ENCODE measurements at regions not wholly inside any gene's neighbourhood (a gene's known extent, or its start where the extent isn't known, plus 50 kb on each side); places are given as distances from the start of the nearest gene placed in this dataset.
A peak's percentile ranks its signal among the peaks of the same experiment; 100 is the strongest.

DNA sequence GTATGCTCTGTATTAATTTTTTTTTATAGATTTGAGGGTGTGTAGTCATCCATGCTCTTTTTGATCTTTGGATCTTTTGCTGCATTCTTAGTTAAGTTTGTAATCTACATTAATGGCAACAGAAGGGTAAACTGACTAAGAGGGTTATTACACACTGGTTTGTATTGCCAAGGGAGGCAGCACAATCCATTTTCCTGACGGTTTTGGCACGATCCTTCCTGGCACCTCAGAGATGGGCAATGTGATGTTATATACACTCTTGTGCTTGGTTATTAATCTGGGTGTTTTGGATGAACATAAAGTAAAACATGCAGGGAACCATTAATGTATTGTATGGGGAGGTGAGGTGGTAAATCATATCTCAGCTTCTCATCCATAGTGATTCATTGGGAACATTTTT is 98.8 kb upstream of the SLC38A2 start:
- no peak overlapping the region for H2AFZ ChIP-seq (ENCODE audit: low read depth, low read length, poor library complexity, severe bottlenecking)
- peaks cover 27% of the 10 kb centered on the region for H3K79me2 ChIP-seq (ENCODE audit: insufficient read depth, low read length)
- no peaks in the 10 kb centered on the region for H4K20me1 ChIP-seq (ENCODE audit: insufficient read depth)
- intact Hi-C loops (cut with micrococcal nuclease): loop anchor here (10.0 kb wide), 1 partner anchor 193 kb away; no protein-coding TSS in a partner anchor
- H3K36me3 ChIP-seq (ENCODE audit: control insufficient read depth in 1 of 2, insufficient read depth in 2 of 2, low read length in 2 of 2): no peaks in the 10 kb centered on the region
- peak overlapping the region; percentile 58 for H3K9ac ChIP-seq (ENCODE audit: low read length)
- no peaks in the 10 kb centered on the region for H3K9me2 ChIP-seq (ENCODE audit: insufficient read depth)
- TF ChIP-seq RAD21 (IDR thresholded peaks at IDR 0.05; ENCODE audit: low read depth) (no peak), SIN3A (IDR thresholded peaks at IDR 0.05; ENCODE audit: low read depth) (peak; percentile 27; the same call in 1 of the 2 replicates)
- ATAC-seq (no peak), DNase-seq (ENCODE audit: low read depth, low spot score) (no peak)
- TSS peak; percentile 22 for BruUV-seq (replicated peaks)
- peaks cover 90 to 99% of the 10 kb centered on the region in 2 experiments for H3K4me1 ChIP-seq (ENCODE audit: control insufficient read depth in 1 of 2, insufficient read depth in 2 of 2, low read length in 2 of 2)
- ChIA-PET RAD21 (ENCODE audit: low non-redundant PET in 1 of 2, low total read pairs in 2 of 2, uncharacterized antibody in 2 of 2, unreplicated experiment in 2 of 2) (interaction anchor here in 1 of 2 experiments (1.1 kb wide), 1 partner anchor 40 kb away, joined by 4 read pairs; no protein-coding TSS in a partner anchor), POLR2A (interaction anchor here (0.7 to 2.8 kb wide), 12 partner anchors 20 to 103 kb away, joined by 3 to 13 read pairs (median 5); no protein-coding TSS in a partner anchor), CTCF (interaction anchor here (1.7 kb wide), 1 partner anchor 190 kb away, joined by 4 read pairs; no protein-coding TSS in a partner anchor)
- H3K27ac ChIP-seq (ENCODE audit: low read depth, low read length): peak overlapping the region; percentile 100
- no peak overlapping the region for H3K4me3 ChIP-seq (replicated peaks in 1 of 2; ENCODE audit: low read depth in 1 of 2, low read length in 2 of 2)
- no peaks in the 10 kb centered on the region for H3K9me3 ChIP-seq (ENCODE audit: control insufficient read depth in 1 of 2, insufficient read depth in 1 of 2, low read depth in 1 of 2, low read length in 2 of 2)
- H3K4me2 ChIP-seq (ENCODE audit: low read length): peak overlapping the region; percentile 64
- no peaks in the 10 kb centered on the region for H3K27me3 ChIP-seq (ENCODE audit: insufficient read depth, low read length)

DNA sequence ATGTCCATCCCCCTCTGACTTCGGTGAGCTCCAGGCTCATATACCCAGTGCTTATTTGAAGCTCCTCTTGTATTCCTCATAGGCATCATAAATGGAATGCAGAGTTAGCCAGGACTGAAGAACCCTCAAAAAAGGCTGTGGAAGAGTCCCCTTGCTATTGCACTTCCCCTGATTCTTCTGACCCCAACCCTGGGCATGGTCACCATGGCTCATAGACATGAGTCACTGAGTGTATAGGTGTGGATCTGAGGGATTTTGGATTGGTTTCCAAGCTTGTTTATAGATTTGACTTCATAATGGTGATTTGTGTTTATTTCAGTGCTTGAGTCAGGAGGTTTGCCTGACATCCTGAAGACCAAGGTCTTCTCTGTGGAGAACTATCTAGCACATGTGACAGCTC is 98.4 kb upstream of the SLC38A2 start:
- Histone ChIP-seq H3K9ac (ENCODE audit: low read length) (peak overlapping the region; percentile 58), H3K9me3 (ENCODE audit: control insufficient read depth in 1 of 2, insufficient read depth in 1 of 2, low read depth in 1 of 2, low read length in 2 of 2) (no peaks in the 10 kb centered on the region), H4K20me1 (ENCODE audit: insufficient read depth) (no peaks in the 10 kb centered on the region), H3K36me3 (ENCODE audit: control insufficient read depth in 1 of 2, insufficient read depth in 2 of 2, low read length in 2 of 2) (no peaks in the 10 kb centered on the region), H3K79me2 (ENCODE audit: insufficient read depth, low read length) (peaks cover 27% of the 10 kb centered on the region), H3K4me2 (ENCODE audit: low read length) (peak overlapping the region; percentile 64), H3K27me3 (ENCODE audit: insufficient read depth, low read length) (no peaks in the 10 kb centered on the region), H3K27ac (ENCODE audit: low read depth, low read length) (peak overlapping the region; percentile 100), H2AFZ (ENCODE audit: low read depth, low read length, poor library complexity, severe bottlenecking) (no peak overlapping the region), H3K4me3 (replicated peaks in 1 of 2; ENCODE audit: low read depth in 1 of 2, low read length in 2 of 2) (no peak overlapping the region), H3K4me1 (ENCODE audit: control insufficient read depth in 1 of 2, insufficient read depth in 2 of 2, low read length in 2 of 2) (peaks cover 86 to 99% of the 10 kb centered on the region in 2 experiments), H3K9me2 (ENCODE audit: insufficient read depth) (no peaks in the 10 kb centered on the region)
- ATAC-seq: peak; percentile 65
- BruUV-seq (replicated peaks): no TSS peak
- ChIA-PET CTCF (interaction anchor here (1.7 kb wide), 1 partner anchor 190 kb away, joined by 4 read pairs; no protein-coding TSS in a partner anchor), RAD21 (ENCODE audit: low non-redundant PET in 1 of 2, low total read pairs in 2 of 2, uncharacterized antibody in 2 of 2, unreplicated experiment in 2 of 2) (interaction anchor here in 1 of 2 experiments (1.1 to 1.4 kb wide), 2 partner anchors 23 to 39 kb away, joined by 3 to 4 read pairs; no protein-coding TSS in a partner anchor), POLR2A (interaction anchor here (0.7 to 2.8 kb wide), 14 partner anchors 19 to 103 kb away, joined by 3 to 13 read pairs (median 5); no protein-coding TSS in a partner anchor)
- intact Hi-C loops (cut with micrococcal nuclease): loop anchor here (10.0 kb wide), 1 partner anchor 194 kb away; no protein-coding TSS in a partner anchor
- DNase-seq (ENCODE audit: low read depth, low spot score): peak; percentile 86
- TF ChIP-seq EGR1 (IDR thresholded peaks at IDR 0.05; ENCODE audit: low read depth): no peak
- TF ChIP-seq, protein P1, sequence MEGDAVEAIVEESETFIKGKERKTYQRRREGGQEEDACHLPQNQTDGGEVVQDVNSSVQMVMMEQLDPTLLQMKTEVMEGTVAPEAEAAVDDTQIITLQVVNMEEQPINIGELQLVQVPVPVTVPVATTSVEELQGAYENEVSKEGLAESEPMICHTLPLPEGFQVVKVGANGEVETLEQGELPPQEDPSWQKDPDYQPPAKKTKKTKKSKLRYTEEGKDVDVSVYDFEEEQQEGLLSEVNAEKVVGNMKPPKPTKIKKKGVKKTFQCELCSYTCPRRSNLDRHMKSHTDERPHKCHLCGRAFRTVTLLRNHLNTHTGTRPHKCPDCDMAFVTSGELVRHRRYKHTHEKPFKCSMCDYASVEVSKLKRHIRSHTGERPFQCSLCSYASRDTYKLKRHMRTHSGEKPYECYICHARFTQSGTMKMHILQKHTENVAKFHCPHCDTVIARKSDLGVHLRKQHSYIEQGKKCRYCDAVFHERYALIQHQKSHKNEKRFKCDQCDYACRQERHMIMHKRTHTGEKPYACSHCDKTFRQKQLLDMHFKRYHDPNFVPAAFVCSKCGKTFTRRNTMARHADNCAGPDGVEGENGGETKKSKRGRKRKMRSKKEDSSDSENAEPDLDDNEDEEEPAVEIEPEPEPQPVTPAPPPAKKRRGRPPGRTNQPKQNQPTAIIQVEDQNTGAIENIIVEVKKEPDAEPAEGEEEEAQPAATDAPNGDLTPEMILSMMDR (IDR thresholded peaks at IDR 0.05 in 2 of 3, conservative IDR thresholded peaks at IDR 0.05 in 1 of 3; ENCODE audit: borderline replicate concordance in 1 of 3, insufficient read depth in 1 of 3, low read depth in 2 of 3, low read length in 2 of 3): no peak
- TF ChIP-seq POLR2A (IDR thresholded peaks at IDR 0.05; ENCODE audit: borderline replicate concordance, extremely low read depth, insufficient read depth, insufficient read length): no peak
- TF ChIP-seq RAD21 (IDR thresholded peaks at IDR 0.05; ENCODE audit: low read depth): peak; percentile 32; the same call in 1 of the 2 replicates
- TF ChIP-seq, protein P2, sequence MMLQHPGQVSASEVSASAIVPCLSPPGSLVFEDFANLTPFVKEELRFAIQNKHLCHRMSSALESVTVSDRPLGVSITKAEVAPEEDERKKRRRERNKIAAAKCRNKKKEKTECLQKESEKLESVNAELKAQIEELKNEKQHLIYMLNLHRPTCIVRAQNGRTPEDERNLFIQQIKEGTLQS (IDR thresholded peaks at IDR 0.05): no peak
- no peak for TF ChIP-seq EZH2phosphoT487 (IDR thresholded peaks at IDR 0.05; ENCODE audit: borderline replicate concordance)
- peak; percentile 77 for TF ChIP-seq SP1 (IDR thresholded peaks at IDR 0.05; ENCODE audit: low read depth)
- no peak; the same call in 1 of the 2 replicates for TF ChIP-seq CEBPB (IDR thresholded peaks at IDR 0.05; ENCODE audit: low read depth)
- TF ChIP-seq ELF1 (IDR thresholded peaks at IDR 0.05; ENCODE audit: borderline replicate concordance, low read depth): no peak; the same call in 1 of the 2 replicates
- TF ChIP-seq ZBTB33 (IDR thresholded peaks at IDR 0.05; ENCODE audit: extremely low read depth, insufficient replicate concordance, low read length): no peak
- TF ChIP-seq POLR2AphosphoS5 (IDR thresholded peaks at IDR 0.05; ENCODE audit: low read depth, low read length): peak; percentile 53; the same call in 1 of the 2 replicates
- TF ChIP-seq FOSL1 (IDR thresholded peaks at IDR 0.05; ENCODE audit: low read depth): peak; percentile 81
- TF ChIP-seq SIN3A (IDR thresholded peaks at IDR 0.05; ENCODE audit: low read depth): peak; percentile 44; the same call in 1 of the 2 replicates
- peak; percentile 19 for TF ChIP-seq TCF7L2 (IDR thresholded peaks at IDR 0.05; ENCODE audit: borderline replicate concordance, extremely low read depth, insufficient read depth, insufficient read length)
- TF ChIP-seq, protein P3, sequence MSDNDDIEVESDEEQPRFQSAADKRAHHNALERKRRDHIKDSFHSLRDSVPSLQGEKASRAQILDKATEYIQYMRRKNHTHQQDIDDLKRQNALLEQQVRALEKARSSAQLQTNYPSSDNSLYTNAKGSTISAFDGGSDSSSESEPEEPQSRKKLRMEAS (IDR thresholded peaks at IDR 0.05): peak; percentile 71

All from HCT116 (cell line).